ENCODE measurements at regions not wholly inside any gene's neighbourhood (a gene's known extent, or its start where the extent isn't known, plus 50 kb on each side); places are given as distances from the start of the nearest gene placed in this dataset.
"Not testable (repeated sequence)": the region's sequence is repeated elsewhere in the genome, so short reads cannot be mapped to it uniquely, and the experiment has no call there.

- H3K4me3 Mint-ChIP-seq, result not testable (repeated sequence)
These were observed 148.0 kb downstream of the LAT start for GRCh38 chr16:29132869-29133268.

DNA sequence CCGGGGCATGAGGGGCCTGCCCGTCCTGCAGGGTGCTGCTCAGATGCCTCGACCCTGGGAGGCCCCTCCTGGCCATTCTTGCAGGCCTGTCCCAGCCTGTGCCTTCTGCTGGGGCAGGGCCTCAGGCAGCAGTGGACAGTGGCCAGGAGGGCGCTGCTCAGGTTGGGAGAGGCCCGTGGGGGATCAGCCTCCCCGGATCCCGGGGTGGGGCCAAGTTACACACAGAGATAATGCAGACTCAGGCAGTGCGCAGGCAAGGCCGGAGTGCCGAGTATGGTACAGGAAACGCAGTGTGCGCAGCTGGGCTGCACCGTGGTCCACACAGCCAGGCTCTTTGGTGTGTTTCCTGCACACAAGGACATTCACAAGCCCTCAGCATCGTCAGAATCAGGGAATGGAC lies 147.6 kb downstream of the LAT start:
- not testable (repeated sequence) for H3K27me3 Mint-ChIP-seq, H3K27ac Mint-ChIP-seq, DNase-seq, H3K4me3 Mint-ChIP-seq, H3K9me3 Mint-ChIP-seq, H3K4me1 Mint-ChIP-seq
- peak; percentile 32 for ATAC-seq

More at GRCh38 chr16:29132869-29133268, 148.0 kb downstream of the LAT start:
- not testable (repeated sequence) for DNase-seq, H3K27ac Mint-ChIP-seq, ATAC-seq, H3K27me3 Mint-ChIP-seq, H3K4me1 Mint-ChIP-seq, H3K9me3 Mint-ChIP-seq

- H3K4me1 Mint-ChIP-seq, H3K27me3 Mint-ChIP-seq, H3K27ac Mint-ChIP-seq, H3K4me3 Mint-ChIP-seq, H3K9me3 Mint-ChIP-seq, DNase-seq: not testable (repeated sequence)
- peak; percentile 36 for ATAC-seq
These were observed 146.3 kb downstream of the LAT start for GRCh38 chr16:29130901-29131851.

DNA sequence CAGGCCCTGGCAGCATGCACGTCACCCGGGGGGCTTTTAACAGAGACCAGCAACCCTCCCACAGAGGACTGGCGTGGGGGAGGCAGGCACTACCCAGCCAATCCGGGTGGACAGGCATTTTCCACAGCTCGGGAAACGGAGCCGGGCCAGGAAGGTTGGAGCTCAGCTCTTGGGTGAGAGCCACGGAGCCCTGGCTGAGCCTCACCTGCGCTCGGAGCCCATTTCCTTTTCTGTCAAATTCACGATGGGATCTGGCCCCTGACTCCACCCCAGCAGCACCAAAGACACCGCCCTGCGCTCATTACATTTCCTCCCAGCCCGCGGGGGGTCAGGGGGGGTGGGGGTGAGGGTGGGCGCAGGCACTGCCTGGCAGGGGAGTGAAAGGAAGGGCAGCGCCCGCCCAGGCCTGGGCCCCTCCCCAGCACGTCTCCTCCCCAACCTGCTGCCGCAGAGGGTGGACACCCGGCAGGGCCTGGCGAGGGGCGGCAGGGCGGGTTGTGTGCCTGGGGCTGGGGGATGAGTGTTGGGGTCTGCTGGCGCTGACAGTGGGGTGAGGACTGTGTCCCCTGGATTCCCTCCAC lies 145.4 kb downstream of the LAT start:
- H3K4me3 Mint-ChIP-seq, H3K27ac Mint-ChIP-seq, H3K27me3 Mint-ChIP-seq, DNase-seq, H3K9me3 Mint-ChIP-seq: not testable (repeated sequence)
- peaks cover 15% of the 10 kb centered on the region for H3K4me1 Mint-ChIP-seq
- ATAC-seq, result peak; percentile 33

DNA sequence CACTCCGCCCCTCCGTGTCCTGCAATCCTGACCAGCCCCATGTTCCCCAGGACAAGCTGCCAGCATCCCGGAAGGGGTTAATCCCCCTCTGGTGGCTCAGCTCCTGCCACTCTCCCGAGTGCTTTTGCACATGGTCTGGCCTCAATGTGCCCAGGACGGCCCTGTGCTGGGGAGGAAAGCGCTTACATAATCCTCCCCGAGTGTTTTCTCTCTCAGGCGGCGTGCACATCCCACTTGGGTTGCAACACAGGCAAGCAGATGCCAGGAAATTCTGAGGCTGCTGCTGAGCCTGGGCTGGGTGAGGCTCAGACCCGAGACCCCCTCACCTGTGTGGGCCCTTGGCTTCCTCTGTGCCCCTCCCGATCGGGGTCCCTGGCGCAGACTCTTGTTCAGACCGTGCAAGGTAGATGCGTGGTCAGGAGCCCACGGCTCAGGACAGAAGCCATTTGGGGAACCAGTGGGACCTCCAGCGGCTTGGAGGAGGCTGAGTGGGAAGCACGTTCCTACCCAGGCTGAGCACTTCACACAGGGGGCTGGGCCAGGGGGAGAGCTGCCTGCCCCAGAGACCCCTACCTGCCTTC lies 144.7 kb downstream of the LAT start:
- ATAC-seq, H3K9me3 Mint-ChIP-seq, DNase-seq, H3K27ac Mint-ChIP-seq, H3K27me3 Mint-ChIP-seq, H3K4me3 Mint-ChIP-seq: not testable (repeated sequence)
- H3K4me1 Mint-ChIP-seq, result peaks cover 16% of the 10 kb centered on the region

GRCh38 chr16:29128732-29129457 lies 144.0 kb downstream of the LAT start:
- H3K4me1 Mint-ChIP-seq, result peaks cover 16% of the 10 kb centered on the region
- H3K27me3 Mint-ChIP-seq, ATAC-seq, H3K4me3 Mint-ChIP-seq, H3K9me3 Mint-ChIP-seq, H3K27ac Mint-ChIP-seq, DNase-seq: not testable (repeated sequence)

DNA sequence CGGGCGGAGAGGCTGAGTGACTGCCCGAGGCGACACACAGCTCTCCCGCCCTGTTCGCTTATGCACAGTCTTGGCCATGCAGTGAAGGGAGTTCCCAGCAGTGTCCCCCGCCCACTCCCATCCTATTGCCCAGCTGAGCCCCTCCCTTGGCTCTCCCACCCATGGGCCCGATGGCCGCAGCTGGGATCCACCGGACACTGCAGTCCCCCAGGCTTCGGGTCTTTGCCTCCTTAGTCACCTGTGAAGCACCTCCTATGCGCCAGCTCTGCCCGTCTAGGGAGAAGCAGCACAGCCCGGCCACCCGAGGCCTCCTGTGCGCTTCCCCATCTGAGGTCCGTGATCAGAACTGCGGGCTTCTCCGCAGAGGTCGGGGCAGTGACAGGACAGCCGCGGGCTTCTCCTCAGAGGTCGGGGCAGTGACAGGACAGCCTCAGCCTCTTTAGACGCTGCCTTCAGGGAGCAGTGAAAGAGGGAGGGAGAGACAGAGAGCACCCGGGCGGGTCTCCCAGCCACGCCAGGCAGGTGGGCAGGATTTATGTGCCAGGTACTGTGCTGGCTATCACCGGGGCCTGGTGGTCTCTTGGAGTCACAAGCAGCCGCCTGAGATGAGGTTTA lies 143.1 kb downstream of the LAT start:
- H3K9me3 Mint-ChIP-seq, H3K27me3 Mint-ChIP-seq, DNase-seq, H3K27ac Mint-ChIP-seq, H3K4me3 Mint-ChIP-seq, ATAC-seq: not testable (repeated sequence)
- H3K4me1 Mint-ChIP-seq, result peaks cover 16% of the 10 kb centered on the region

DNA sequence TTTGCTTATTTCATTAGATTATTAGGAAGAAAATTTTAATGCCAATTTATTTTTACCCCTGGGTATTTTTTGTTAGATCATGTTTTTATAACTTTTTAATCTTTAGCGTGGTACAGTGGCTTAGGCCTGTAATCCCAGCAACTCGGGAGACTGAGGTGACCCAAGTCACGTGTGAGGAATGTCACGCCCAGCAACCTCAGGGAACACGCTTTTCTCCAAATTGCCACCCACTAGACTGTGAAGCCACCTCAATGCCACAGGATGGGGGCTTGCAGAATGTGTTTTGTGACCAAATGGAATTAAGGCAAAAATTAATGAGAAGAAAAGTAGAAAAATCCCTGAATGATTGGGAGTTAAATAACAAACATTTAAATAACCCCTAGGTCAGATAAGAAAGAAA lies 141.8 kb downstream of the LAT start:
- no peak for DNase-seq
- peaks cover 16% of the 10 kb centered on the region for H3K4me1 Mint-ChIP-seq
- H3K4me3 Mint-ChIP-seq, result no peak overlapping the region
- ATAC-seq, result no peak
- H3K27ac Mint-ChIP-seq, result no peak overlapping the region
- H3K27me3 Mint-ChIP-seq, result no peaks in the 10 kb centered on the region
- no peaks in the 10 kb centered on the region for H3K9me3 Mint-ChIP-seq

- ATAC-seq, result peak; percentile 70
- H3K4me3 Mint-ChIP-seq, result no peak overlapping the region
- peaks cover 16% of the 10 kb centered on the region for H3K4me1 Mint-ChIP-seq
- H3K27me3 Mint-ChIP-seq, result no peaks in the 10 kb centered on the region
- no peaks in the 10 kb centered on the region for H3K9me3 Mint-ChIP-seq
- no peak for DNase-seq
- H3K27ac Mint-ChIP-seq, result peak overlapping the region in 1 of 2 donors; percentile 25
These were observed 141.2 kb downstream of the LAT start for GRCh38 chr16:29126057-29126494.

- Mint-ChIP-seq H3K4me3 (no peak overlapping the region), H3K9me3 (no peaks in the 10 kb centered on the region), H3K27ac (peak overlapping the region; percentile 8 to 11), H3K27me3 (no peaks in the 10 kb centered on the region), H3K4me1 (peaks cover 16% of the 10 kb centered on the region)
- DNase-seq (no peak), ATAC-seq (no peak)
These were observed 140.0 kb downstream of the LAT start for GRCh38 chr16:29124828-29125227.

DNA sequence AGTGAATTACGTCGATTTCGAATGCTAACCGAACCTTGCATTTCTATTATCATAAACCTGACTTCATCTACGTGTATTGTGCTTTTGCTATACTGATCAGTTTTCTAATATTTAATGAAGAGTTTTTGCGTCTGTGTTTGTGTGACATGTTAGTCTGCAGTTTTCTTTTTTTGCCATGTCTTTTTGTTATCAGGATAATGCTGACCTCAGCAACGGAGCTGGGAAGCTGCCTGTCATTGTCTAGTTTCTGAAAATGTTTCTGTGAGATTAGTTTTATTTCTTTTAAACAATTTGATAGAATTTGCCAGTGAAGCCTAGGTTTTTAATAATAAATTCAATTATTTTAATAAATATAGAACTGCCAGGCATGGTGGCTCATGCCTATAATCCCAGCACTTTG lies 139.3 kb downstream of the LAT start:
- Mint-ChIP-seq H3K27ac (peak overlapping the region in 1 of 2 donors; percentile 63), H3K4me1 (peaks cover 16% of the 10 kb centered on the region)
- not testable (repeated sequence) for ATAC-seq, H3K9me3 Mint-ChIP-seq, H3K27me3 Mint-ChIP-seq, DNase-seq, H3K4me3 Mint-ChIP-seq

DNA sequence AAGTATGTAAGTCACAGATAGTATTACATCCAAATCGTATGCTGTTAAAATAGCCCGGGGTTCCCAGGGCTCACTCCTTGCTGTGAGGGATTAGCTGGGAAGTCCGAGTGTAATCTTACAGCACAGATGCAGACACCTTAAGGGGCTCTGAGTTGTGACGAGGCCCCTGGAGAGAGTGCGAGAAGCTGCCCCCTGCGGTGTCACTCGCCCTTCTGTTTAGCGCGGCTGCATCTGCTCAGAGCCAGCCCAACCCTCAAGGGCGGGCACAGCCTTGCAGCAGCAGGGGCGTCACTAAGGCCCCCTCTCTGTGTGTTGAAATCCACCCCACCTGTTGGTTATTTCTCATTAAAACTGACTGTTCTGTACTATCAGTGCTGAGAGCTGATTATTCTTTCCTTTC lies 135.8 kb downstream of the LAT start:
- not testable (repeated sequence) for H3K27ac Mint-ChIP-seq

DNA sequence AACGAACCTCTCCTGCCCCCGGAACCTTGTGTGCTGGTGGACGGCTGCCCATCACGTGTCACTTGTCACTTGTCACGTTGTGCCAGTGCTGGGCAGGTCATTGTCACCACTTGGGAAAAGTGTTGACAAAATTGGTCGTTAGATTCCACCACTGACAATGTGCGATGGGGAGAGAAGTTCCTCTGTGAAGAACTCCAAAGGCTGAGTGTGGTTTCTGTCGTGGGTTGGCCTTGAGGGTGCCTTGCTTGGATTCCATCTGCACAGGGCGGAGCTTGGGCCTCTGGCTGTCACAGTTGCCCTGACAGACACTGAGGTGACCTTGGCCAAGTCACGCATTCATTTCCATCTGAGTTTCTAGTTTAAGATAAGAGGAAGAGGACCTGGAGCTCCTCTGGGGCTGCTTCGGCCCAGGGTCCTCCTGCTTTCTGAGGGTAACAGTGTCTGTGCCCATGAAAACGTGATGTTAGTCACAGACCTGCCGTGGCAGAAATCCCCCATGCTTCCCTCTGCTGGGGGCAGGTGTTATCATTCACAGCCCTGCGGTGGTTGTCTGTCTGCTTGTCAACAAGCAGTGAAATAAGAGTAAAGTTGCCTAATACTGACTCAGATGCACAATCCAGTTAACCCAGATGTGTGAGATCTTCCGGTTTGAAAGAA lies 133.6 kb downstream of the LAT start:
- ATAC-seq, result peak; percentile 56
- Mint-ChIP-seq H3K27ac (peak overlapping the region in 1 of 2 donors; percentile 87), H3K4me1 (peaks cover 44% of the 10 kb centered on the region)
- not testable (repeated sequence) for DNase-seq, H3K27me3 Mint-ChIP-seq, H3K4me3 Mint-ChIP-seq, H3K9me3 Mint-ChIP-seq

More for the DNA sequence above, 135.8 kb downstream of the LAT start:
- ATAC-seq, H3K27me3 Mint-ChIP-seq, DNase-seq, H3K4me3 Mint-ChIP-seq, H3K9me3 Mint-ChIP-seq: not testable (repeated sequence)
- H3K4me1 Mint-ChIP-seq, result peaks cover 34% of the 10 kb centered on the region

DNA sequence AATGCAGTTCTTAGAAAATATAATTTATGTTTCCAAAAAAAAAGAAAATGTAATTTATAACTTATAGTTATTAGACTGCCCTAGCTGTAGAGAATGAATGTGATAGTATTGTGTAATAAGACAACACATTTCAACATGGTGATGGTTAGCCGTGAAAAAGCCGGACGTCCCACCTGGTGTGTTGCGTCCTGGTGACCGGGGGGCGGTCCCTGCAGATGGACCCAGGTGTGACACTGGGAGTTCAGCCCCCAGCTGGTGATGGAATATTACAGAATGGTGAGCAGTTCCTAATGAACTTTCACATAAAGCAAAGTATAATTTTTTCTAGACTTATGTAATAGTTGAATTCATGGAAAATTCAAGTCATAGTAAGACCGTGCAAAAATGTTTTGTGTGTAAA lies 132.8 kb downstream of the LAT start:
- no peak for ATAC-seq
- Mint-ChIP-seq H3K27me3 (no peaks in the 10 kb centered on the region), H3K27ac (no peak overlapping the region), H3K4me1 (peaks cover 44% of the 10 kb centered on the region), H3K4me3 (no peak overlapping the region), H3K9me3 (no peaks in the 10 kb centered on the region)
- DNase-seq, result no peak

- no peaks in the 10 kb centered on the region for H3K9me3 Mint-ChIP-seq
- no peak for ATAC-seq
These were observed 132.1 kb downstream of the LAT start for GRCh38 chr16:29116980-29117379.

More at GRCh38 chr16:29116980-29117379, 132.1 kb downstream of the LAT start:
- H3K4me3 Mint-ChIP-seq, result no peak overlapping the region
- H3K27ac Mint-ChIP-seq, result no peak overlapping the region
- H3K4me1 Mint-ChIP-seq, result peaks cover 50% of the 10 kb centered on the region
- no peak for DNase-seq
- no peaks in the 10 kb centered on the region for H3K27me3 Mint-ChIP-seq
